GM10248 (cell line): ENCODE measurements at regions not wholly inside any gene's neighbourhood (a gene's known extent, or its start where the extent isn't known, plus 50 kb on each side); places are given as distances from the start of the nearest gene placed in this dataset.

ENCODE experiments used
- CTCF ChIA-PET: fragments of 300-600 bp; sonication (Branson Sonifier 250); formaldehyde crosslinking; extraction: SDS; loops from one replicate; lab custom pipeline; 2021; ENCODE audit warnings: antibody characterized with exemption; lab: Yijun Ruan, JAX
- POLR2A ChIA-PET: fragments of 350-650 bp; sonication (Branson Sonifier 250); formaldehyde crosslinking; extraction: SDS; loops from one replicate; lab custom pipeline; 2020; ENCODE audit warnings: antibody characterized with exemption; lab: Yijun Ruan, JAX
- DNase-seq: peaks from one replicate; pipeline ENCODE4 v3.0.0; 2012; ENCODE audit errors: extremely low spot score
- CTCF ChIP-seq: IDR thresholded peaks from 2 replicates; pipeline ENCODE4 v1.5.1; 2012; ENCODE audit warnings: mild to moderate bottlenecking, low read depth; ENCODE audit errors: extremely low read depth, missing control alignments, control extremely low read depth

DNA sequence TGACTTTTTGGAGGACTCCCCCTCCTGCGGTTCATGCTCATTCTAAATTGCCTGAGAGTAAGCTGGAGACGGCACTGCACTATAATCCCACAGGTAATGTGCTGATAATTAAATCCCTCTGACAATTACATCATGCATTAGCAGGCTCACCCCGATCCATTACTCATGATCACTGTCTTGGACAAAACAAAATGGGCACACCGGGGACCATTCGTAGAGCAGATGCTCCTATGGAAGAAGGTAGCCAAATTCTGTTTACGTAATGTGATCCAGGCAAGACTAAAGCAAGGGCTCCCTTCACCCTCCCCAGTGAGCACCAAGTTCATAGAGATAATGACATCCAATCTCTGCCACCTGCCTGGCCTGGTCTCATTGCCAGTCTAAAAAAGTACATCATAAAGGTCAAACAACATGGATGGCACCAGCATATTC lies 657.1 kb upstream of the SOX11 start:
- POLR2A ChIA-PET = no interaction called here
- DNase-seq = no peak
- CTCF ChIA-PET = interaction anchor here (0.7 kb wide), 1 partner anchor 10 kb away, joined by 3 read pairs; no protein-coding TSS in a partner anchor
- TF ChIP-seq CTCF = no peak

DNA sequence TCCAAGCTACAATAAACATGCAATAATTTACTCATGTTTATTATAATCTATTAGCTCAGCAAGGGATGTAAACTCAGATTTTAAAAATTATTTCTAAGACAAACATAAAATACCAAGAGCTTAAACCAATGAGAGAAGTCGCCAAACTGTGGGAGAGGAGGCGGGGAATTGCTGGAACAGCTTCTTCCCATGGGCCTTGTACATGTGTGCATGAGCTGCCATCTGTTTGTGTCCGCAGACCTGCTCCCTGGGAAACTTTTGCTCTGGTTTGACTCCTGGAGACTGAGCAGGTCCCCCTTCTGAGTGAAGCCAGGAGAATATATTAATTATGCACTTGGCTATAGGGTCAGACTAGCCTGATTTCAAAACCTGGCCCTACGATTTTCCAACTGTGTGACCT lies 655.9 kb upstream of the SOX11 start:
- ChIA-PET POLR2A (no interaction called here), CTCF (interaction anchor here (1.2 to 1.3 kb wide), 2 partner anchors 10 to 21 kb away, joined by 3 to 4 read pairs; no protein-coding TSS in a partner anchor)
- no peak for DNase-seq
- no peak for TF ChIP-seq CTCF

GRCh38 chr2:5039241-5039975 lies 652.8 kb upstream of the SOX11 start:
- TF ChIP-seq CTCF = no peak
- DNase-seq = no peak
- ChIA-PET POLR2A (no interaction called here), CTCF (no interaction called here)

GRCh38 chr2:5040571-5040970 lies 651.6 kb upstream of the SOX11 start:
- no peak for DNase-seq
- ChIA-PET CTCF (no interaction called here), POLR2A (no interaction called here)
- no peak for TF ChIP-seq CTCF

DNA sequence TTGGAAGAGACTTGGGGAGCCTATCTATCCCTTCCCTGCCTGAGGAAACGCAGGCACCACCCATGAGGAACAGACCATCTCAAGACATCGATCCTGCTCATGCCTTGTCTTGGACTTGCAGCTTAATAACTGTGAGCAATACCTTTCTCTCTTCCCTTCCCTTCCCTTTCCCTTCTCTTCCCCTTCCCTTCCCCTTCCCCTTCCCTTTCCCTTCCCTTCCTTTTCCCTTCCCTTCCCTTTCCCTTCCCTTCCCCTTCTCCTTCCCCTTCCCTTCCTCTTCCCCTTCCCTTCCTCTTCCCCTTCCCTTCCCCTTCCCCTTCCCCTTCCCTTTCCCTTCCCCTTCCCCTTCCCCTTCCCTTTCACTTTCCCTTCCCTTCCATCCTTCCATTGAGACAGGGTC lies 650.7 kb upstream of the SOX11 start:
- ChIA-PET CTCF (no interaction called here), POLR2A (no interaction called here)
- no peak for TF ChIP-seq CTCF
- DNase-seq = no peak

GRCh38 chr2:5042666-5043440 lies 649.3 kb upstream of the SOX11 start:
- no peak for TF ChIP-seq CTCF
- POLR2A ChIA-PET = no interaction called here
- CTCF ChIA-PET = no interaction called here
- DNase-seq = no peak
